ENCODE measurements at regions not wholly inside any gene's neighbourhood (a gene's known extent, or its start where the extent isn't known, plus 50 kb on each side); places are given as distances from the start of the nearest gene placed in this dataset.

GRCh38 chr6:10205120-10205519 is 209.8 kb downstream of the TFAP2A start:
- no peak overlapping the region for H3K27ac Mint-ChIP-seq (ENCODE audit: unreplicated experiment)
- no peak overlapping the region for H3K4me3 Mint-ChIP-seq (ENCODE audit: low read depth, unreplicated experiment)

GRCh38 chr6:10203651-10204050 is 211.2 kb downstream of the TFAP2A start:
- no TSS peak for BruUV-seq (replicated peaks)
- Mint-ChIP-seq H3K27ac (ENCODE audit: unreplicated experiment) (no peak overlapping the region), H3K4me1 (ENCODE audit: low read depth, unreplicated experiment) (no peaks in the 10 kb centered on the region), H3K4me3 (ENCODE audit: low read depth, unreplicated experiment) (no peak overlapping the region), H3K9me3 (ENCODE audit: low read depth, unreplicated experiment) (peaks cover 2% of the 10 kb centered on the region), H3K27me3 (ENCODE audit: unreplicated experiment) (no peaks in the 10 kb centered on the region), H3K36me3 (ENCODE audit: insufficient read depth, unreplicated experiment) (no peaks in the 10 kb centered on the region)
- no peak for TF ChIP-seq CTCF (IDR thresholded peaks at IDR 0.05; ENCODE audit: unreplicated experiment)
- no peak for DNase-seq
- intact Hi-C loops (cut with micrococcal nuclease; ENCODE audit: unreplicated experiment), result no loop called here
- CTCF ChIA-PET, result no interaction called here

More at GRCh38 chr6:10205120-10205519, 209.8 kb downstream of the TFAP2A start:
- no peaks in the 10 kb centered on the region for H3K27me3 Mint-ChIP-seq (ENCODE audit: unreplicated experiment)
- DNase-seq, result no peak
- peaks cover 6% of the 10 kb centered on the region for H3K4me1 Mint-ChIP-seq (ENCODE audit: low read depth, unreplicated experiment)
- peaks cover 2% of the 10 kb centered on the region for H3K9me3 Mint-ChIP-seq (ENCODE audit: low read depth, unreplicated experiment)
- intact Hi-C loops (cut with micrococcal nuclease; ENCODE audit: unreplicated experiment), result no loop called here
- TF ChIP-seq CTCF (IDR thresholded peaks at IDR 0.05; ENCODE audit: unreplicated experiment), result no peak
- no peaks in the 10 kb centered on the region for H3K36me3 Mint-ChIP-seq (ENCODE audit: insufficient read depth, unreplicated experiment)
- CTCF ChIA-PET, result no interaction called here
- BruUV-seq (replicated peaks), result no TSS peak

- BruUV-seq (replicated peaks), result no TSS peak
- no peak for TF ChIP-seq CTCF (IDR thresholded peaks at IDR 0.05; ENCODE audit: unreplicated experiment)
These were observed 212.3 kb downstream of the TFAP2A start for GRCh38 chr6:10202581-10202980.

GRCh38 chr6:10201606-10202510 is 213.0 kb downstream of the TFAP2A start:
- DNase-seq, result no peak
- Mint-ChIP-seq H3K27me3 (ENCODE audit: unreplicated experiment) (no peaks in the 10 kb centered on the region), H3K36me3 (ENCODE audit: insufficient read depth, unreplicated experiment) (no peaks in the 10 kb centered on the region), H3K4me1 (ENCODE audit: low read depth, unreplicated experiment) (no peaks in the 10 kb centered on the region), H3K4me3 (ENCODE audit: low read depth, unreplicated experiment) (no peak overlapping the region), H3K27ac (ENCODE audit: unreplicated experiment) (no peak overlapping the region), H3K9me3 (ENCODE audit: low read depth, unreplicated experiment) (peaks cover 2% of the 10 kb centered on the region)
- no peak for TF ChIP-seq CTCF (IDR thresholded peaks at IDR 0.05; ENCODE audit: unreplicated experiment)
- intact Hi-C loops (cut with micrococcal nuclease; ENCODE audit: unreplicated experiment), result no loop called here
- BruUV-seq (replicated peaks), result no TSS peak
- CTCF ChIA-PET, result no interaction called here

More at GRCh38 chr6:10202581-10202980, 212.3 kb downstream of the TFAP2A start:
- Mint-ChIP-seq H3K4me3 (ENCODE audit: low read depth, unreplicated experiment) (no peak overlapping the region), H3K4me1 (ENCODE audit: low read depth, unreplicated experiment) (no peaks in the 10 kb centered on the region), H3K9me3 (ENCODE audit: low read depth, unreplicated experiment) (peaks cover 2% of the 10 kb centered on the region), H3K36me3 (ENCODE audit: insufficient read depth, unreplicated experiment) (no peaks in the 10 kb centered on the region), H3K27ac (ENCODE audit: unreplicated experiment) (no peak overlapping the region), H3K27me3 (ENCODE audit: unreplicated experiment) (no peaks in the 10 kb centered on the region)
- intact Hi-C loops (cut with micrococcal nuclease; ENCODE audit: unreplicated experiment), result no loop called here
- no peak for DNase-seq
- CTCF ChIA-PET, result no interaction called here
